ENCODE measurements at regions not wholly inside any gene's neighbourhood (a gene's known extent, or its start where the extent isn't known, plus 50 kb on each side); places are given as distances from the start of the nearest gene placed in this dataset.

GRCh38 chr10:44832595-44833390 lies 78.3 kb upstream of the TMEM72 start:
- no CpG with 5 or more reads among the region's 6 CpGs for WGBS (ENCODE audit: extremely low coverage, insufficient coverage, insufficient read length)

GRCh38 chr10:44834131-44834530 lies 77.0 kb upstream of the TMEM72 start:
- no peak for DNase-seq
- H3K23ac ChIP-seq (ENCODE audit: low read length), result no peak overlapping the region
- no peak overlapping the region for H3K4me2 ChIP-seq (ENCODE audit: low read length)
- no peak overlapping the region for H3K4me3 ChIP-seq (ENCODE audit: low read depth, low read length)
- no CpG with 5 or more reads among the region's 4 CpGs for WGBS (ENCODE audit: extremely low coverage, insufficient coverage, insufficient read length)
- no peak overlapping the region for H3K18ac ChIP-seq (ENCODE audit: low read length)
- H2BK120ac ChIP-seq (ENCODE audit: insufficient read depth, low read length, poor library complexity), result no peak overlapping the region
- H3K27me3 ChIP-seq (ENCODE audit: insufficient read depth, low read length), result no peaks in the 10 kb centered on the region
- no peak overlapping the region for H3K14ac ChIP-seq (ENCODE audit: low read length)
- no peak overlapping the region for H3K4ac ChIP-seq (ENCODE audit: low read depth, low read length)
- no peaks in the 10 kb centered on the region for H3K36me3 ChIP-seq (ENCODE audit: control insufficient read depth in 1 of 2, insufficient read depth in 2 of 2, low read length in 2 of 2)
- no peak overlapping the region for H3K9ac ChIP-seq (ENCODE audit: low read length)
- H3K79me1 ChIP-seq (ENCODE audit: low read length), result no peaks in the 10 kb centered on the region
- no peaks in the 10 kb centered on the region for H3K4me1 ChIP-seq (ENCODE audit: control insufficient read depth in 1 of 2, insufficient read depth in 2 of 2, low read length in 2 of 2)
- no peak overlapping the region for H2AFZ ChIP-seq (ENCODE audit: insufficient read depth, low read length, poor library complexity)
- H3K27ac ChIP-seq (ENCODE audit: low read depth, low read length), result no peak overlapping the region
- H4K91ac ChIP-seq (ENCODE audit: low read depth, low read length), result no peak overlapping the region
- H4K12ac ChIP-seq (ENCODE audit: low read depth, low read length), result no peak overlapping the region
- H3K9me3 ChIP-seq (ENCODE audit: insufficient read depth, low read depth, low read length), result no peaks in the 10 kb centered on the region
- H2AK5ac ChIP-seq (ENCODE audit: low read length), result no peak overlapping the region
- no peak overlapping the region for H4K8ac ChIP-seq (ENCODE audit: low read depth, low read length)
- H2BK12ac ChIP-seq (ENCODE audit: low read length), result no peak overlapping the region
- no peaks in the 10 kb centered on the region for H3K79me2 ChIP-seq (ENCODE audit: control insufficient read depth, insufficient read depth, low read length, poor library complexity)
- no peak overlapping the region for H2BK5ac ChIP-seq (ENCODE audit: low read depth, low read length, poor library complexity)

More at GRCh38 chr10:44832595-44833390, 78.3 kb upstream of the TMEM72 start:
- no peak overlapping the region for H4K8ac ChIP-seq (ENCODE audit: low read depth, low read length)
- no peak overlapping the region for H2BK12ac ChIP-seq (ENCODE audit: low read length)
- H2AK5ac ChIP-seq (ENCODE audit: low read length), result no peak overlapping the region
- no peaks in the 10 kb centered on the region for H3K36me3 ChIP-seq (ENCODE audit: control insufficient read depth in 1 of 2, insufficient read depth in 2 of 2, low read length in 2 of 2)
- H3K9me3 ChIP-seq (ENCODE audit: insufficient read depth, low read depth, low read length), result no peaks in the 10 kb centered on the region
- H3K23ac ChIP-seq (ENCODE audit: low read length), result no peak overlapping the region
- no peak overlapping the region for H3K14ac ChIP-seq (ENCODE audit: low read length)
- H3K18ac ChIP-seq (ENCODE audit: low read length), result no peak overlapping the region
- H3K27ac ChIP-seq (ENCODE audit: low read depth, low read length), result no peak overlapping the region
- no peak overlapping the region for H3K9ac ChIP-seq (ENCODE audit: low read length)
- no peak overlapping the region for H3K4ac ChIP-seq (ENCODE audit: low read depth, low read length)
- no peak overlapping the region for H3K4me2 ChIP-seq (ENCODE audit: low read length)
- peak overlapping the region; percentile 23 for H3K4me3 ChIP-seq (ENCODE audit: low read depth, low read length)
- H3K79me1 ChIP-seq (ENCODE audit: low read length), result no peaks in the 10 kb centered on the region
- no peak overlapping the region for H2AFZ ChIP-seq (ENCODE audit: insufficient read depth, low read length, poor library complexity)
- no peak overlapping the region for H2BK5ac ChIP-seq (ENCODE audit: low read depth, low read length, poor library complexity)
- DNase-seq, result no peak
- no peaks in the 10 kb centered on the region for H3K79me2 ChIP-seq (ENCODE audit: control insufficient read depth, insufficient read depth, low read length, poor library complexity)
- no peak overlapping the region for H2BK120ac ChIP-seq (ENCODE audit: insufficient read depth, low read length, poor library complexity)
- H3K27me3 ChIP-seq (ENCODE audit: insufficient read depth, low read length), result no peaks in the 10 kb centered on the region
- H4K91ac ChIP-seq (ENCODE audit: low read depth, low read length), result no peak overlapping the region
- no peak overlapping the region for H4K12ac ChIP-seq (ENCODE audit: low read depth, low read length)
- no peaks in the 10 kb centered on the region for H3K4me1 ChIP-seq (ENCODE audit: control insufficient read depth in 1 of 2, insufficient read depth in 2 of 2, low read length in 2 of 2)

GRCh38 chr10:44835300-44835699 lies 75.8 kb upstream of the TMEM72 start:
- no peak overlapping the region for H3K9ac ChIP-seq (ENCODE audit: low read length)
- no peaks in the 10 kb centered on the region for H3K79me1 ChIP-seq (ENCODE audit: low read length)
- no peak overlapping the region for H3K4ac ChIP-seq (ENCODE audit: low read depth, low read length)
- no peak overlapping the region for H3K4me2 ChIP-seq (ENCODE audit: low read length)
- H4K8ac ChIP-seq (ENCODE audit: low read depth, low read length), result no peak overlapping the region
- no peak overlapping the region for H2BK5ac ChIP-seq (ENCODE audit: low read depth, low read length, poor library complexity)
- no peaks in the 10 kb centered on the region for H3K36me3 ChIP-seq (ENCODE audit: control insufficient read depth in 1 of 2, insufficient read depth in 2 of 2, low read length in 2 of 2)
- H3K18ac ChIP-seq (ENCODE audit: low read length), result no peak overlapping the region
- H4K91ac ChIP-seq (ENCODE audit: low read depth, low read length), result no peak overlapping the region
- no peak overlapping the region for H2BK12ac ChIP-seq (ENCODE audit: low read length)
- H3K14ac ChIP-seq (ENCODE audit: low read length), result no peak overlapping the region
- WGBS (ENCODE audit: extremely low coverage, insufficient coverage, insufficient read length), result no CpG with 5 or more reads among the region's 2 CpGs
- no peak overlapping the region for H2AFZ ChIP-seq (ENCODE audit: insufficient read depth, low read length, poor library complexity)
- H3K27me3 ChIP-seq (ENCODE audit: insufficient read depth, low read length), result no peaks in the 10 kb centered on the region
- no peak overlapping the region for H3K4me3 ChIP-seq (ENCODE audit: low read depth, low read length)
- no peak overlapping the region for H3K23ac ChIP-seq (ENCODE audit: low read length)
- no peak overlapping the region for H3K27ac ChIP-seq (ENCODE audit: low read depth, low read length)
- H2AK5ac ChIP-seq (ENCODE audit: low read length), result no peak overlapping the region
- no peaks in the 10 kb centered on the region for H3K9me3 ChIP-seq (ENCODE audit: insufficient read depth, low read depth, low read length)
- H2BK120ac ChIP-seq (ENCODE audit: insufficient read depth, low read length, poor library complexity), result no peak overlapping the region
- no peak for DNase-seq
- no peaks in the 10 kb centered on the region for H3K79me2 ChIP-seq (ENCODE audit: control insufficient read depth, insufficient read depth, low read length, poor library complexity)
- H3K4me1 ChIP-seq (ENCODE audit: control insufficient read depth in 1 of 2, insufficient read depth in 2 of 2, low read length in 2 of 2), result no peaks in the 10 kb centered on the region
- no peak overlapping the region for H4K12ac ChIP-seq (ENCODE audit: low read depth, low read length)

- Histone ChIP-seq H3K23ac (ENCODE audit: low read length) (no peak overlapping the region), H3K36me3 (ENCODE audit: control insufficient read depth in 1 of 2, insufficient read depth in 2 of 2, low read length in 2 of 2) (no peaks in the 10 kb centered on the region), H4K91ac (ENCODE audit: low read depth, low read length) (no peak overlapping the region), H3K9me3 (ENCODE audit: insufficient read depth, low read depth, low read length) (peaks cover 2% of the 10 kb centered on the region), H3K27ac (ENCODE audit: low read depth, low read length) (no peak overlapping the region), H3K79me1 (ENCODE audit: low read length) (no peaks in the 10 kb centered on the region), H3K4ac (ENCODE audit: low read depth, low read length) (no peak overlapping the region), H2BK5ac (ENCODE audit: low read depth, low read length, poor library complexity) (no peak overlapping the region), H3K79me2 (ENCODE audit: control insufficient read depth, insufficient read depth, low read length, poor library complexity) (no peaks in the 10 kb centered on the region), H4K12ac (ENCODE audit: low read depth, low read length) (no peak overlapping the region), H3K9ac (ENCODE audit: low read length) (no peak overlapping the region), H2AK5ac (ENCODE audit: low read length) (no peak overlapping the region), H4K8ac (ENCODE audit: low read depth, low read length) (no peak overlapping the region), H2BK12ac (ENCODE audit: low read length) (no peak overlapping the region), H2AFZ (ENCODE audit: insufficient read depth, low read length, poor library complexity) (no peak overlapping the region), H2BK120ac (ENCODE audit: insufficient read depth, low read length, poor library complexity) (no peak overlapping the region), H3K18ac (ENCODE audit: low read length) (no peak overlapping the region), H3K4me2 (ENCODE audit: low read length) (no peak overlapping the region), H3K27me3 (ENCODE audit: insufficient read depth, low read length) (no peaks in the 10 kb centered on the region), H3K4me3 (ENCODE audit: low read depth, low read length) (no peak overlapping the region), H3K4me1 (ENCODE audit: control insufficient read depth in 1 of 2, insufficient read depth in 2 of 2, low read length in 2 of 2) (no peaks in the 10 kb centered on the region), H3K14ac (ENCODE audit: low read length) (no peak overlapping the region)
- WGBS (ENCODE audit: extremely low coverage, insufficient coverage, insufficient read length), result no CpG with 5 or more reads among the region's 2 CpGs
- DNase-seq, result no peak
Observed at GRCh38 chr10:44843484-44843883, 67.7 kb upstream of the TMEM72 start.

All from trophoblast cell (in vitro differentiated cells and primary cell).